ENCODE measurements at regions not wholly inside any gene's neighbourhood (a gene's known extent, or its start where the extent isn't known, plus 50 kb on each side); places are given as distances from the start of the nearest gene placed in this dataset.
"Not testable (repeated sequence)": the region's sequence is repeated elsewhere in the genome, so short reads cannot be mapped to it uniquely, and the experiment has no call there.

GRCh38 chr5:116885825-116886224 lies 311.2 kb upstream of the SEMA6A start:
- Histone ChIP-seq H3K36me3 (ENCODE audit: insufficient read depth, low read length) (no peaks in the 10 kb centered on the region), H3K4me1 (ENCODE audit: insufficient read depth, low read length) (peaks cover 7% of the 10 kb centered on the region), H3K9me3 (ENCODE audit: control insufficient read depth, insufficient read depth, low read length) (no peaks in the 10 kb centered on the region), H3K9ac (ENCODE audit: low read depth, low read length) (no peak overlapping the region)

- peaks cover under 1% of the 10 kb centered on the region; the same call in 1 of the 2 replicates for H3K4me1 ChIP-seq (ENCODE audit: insufficient read depth, low read length)
- H3K36me3 ChIP-seq (ENCODE audit: insufficient read depth, low read length) = peaks cover 3% of the 10 kb centered on the region; the same call in 1 of the 2 replicates
- H3K9ac ChIP-seq (ENCODE audit: low read depth, low read length) = no peak overlapping the region
- no peaks in the 10 kb centered on the region; the same call in 1 of the 2 replicates for H3K9me3 ChIP-seq (ENCODE audit: control insufficient read depth, insufficient read depth, low read length)
These were observed 309.3 kb upstream of the SEMA6A start for GRCh38 chr5:116883875-116884274.

- Histone ChIP-seq H3K9me3 (ENCODE audit: control insufficient read depth, insufficient read depth, low read length) (no peaks in the 10 kb centered on the region; the same call in 1 of the 2 replicates), H3K4me1 (ENCODE audit: insufficient read depth, low read length) (no peaks in the 10 kb centered on the region), H3K9ac (ENCODE audit: low read depth, low read length) (no peak overlapping the region), H3K36me3 (ENCODE audit: insufficient read depth, low read length) (peaks cover 3% of the 10 kb centered on the region; the same call in 1 of the 2 replicates)
These were observed 307.4 kb upstream of the SEMA6A start for GRCh38 chr5:116881921-116882531.

GRCh38 chr5:116880601-116881000 lies 306.0 kb upstream of the SEMA6A start:
- peaks cover 3% of the 10 kb centered on the region; the same call in 1 of the 2 replicates for H3K36me3 ChIP-seq (ENCODE audit: insufficient read depth, low read length)
- H3K9me3 ChIP-seq (ENCODE audit: control insufficient read depth, insufficient read depth, low read length) = no peaks in the 10 kb centered on the region; the same call in 1 of the 2 replicates
- no peak overlapping the region for H3K9ac ChIP-seq (ENCODE audit: low read depth, low read length)
- H3K4me1 ChIP-seq (ENCODE audit: insufficient read depth, low read length) = no peaks in the 10 kb centered on the region

- Histone ChIP-seq H3K9me3 (ENCODE audit: control insufficient read depth, insufficient read depth, low read length) (no peaks in the 10 kb centered on the region; the same call in 1 of the 2 replicates), H3K36me3 (ENCODE audit: insufficient read depth, low read length) (peaks cover 3% of the 10 kb centered on the region; the same call in 1 of the 2 replicates), H3K4me1 (ENCODE audit: insufficient read depth, low read length) (no peaks in the 10 kb centered on the region), H3K9ac (ENCODE audit: low read depth, low read length) (no peak overlapping the region)
These were observed 305.5 kb upstream of the SEMA6A start for GRCh38 chr5:116880150-116880549.

GRCh38 chr5:116876240-116876840 lies 301.7 kb upstream of the SEMA6A start:
- no peak overlapping the region; the same call in 1 of the 2 replicates for H3K9ac ChIP-seq (ENCODE audit: low read depth, low read length)
- H3K4me1 ChIP-seq (ENCODE audit: insufficient read depth, low read length) = no peaks in the 10 kb centered on the region
- H3K36me3 ChIP-seq (ENCODE audit: insufficient read depth, low read length) = peaks cover 3% of the 10 kb centered on the region; the same call in 1 of the 2 replicates
- no peaks in the 10 kb centered on the region; the same call in none of the 2 replicates for H3K9me3 ChIP-seq (ENCODE audit: control insufficient read depth, insufficient read depth, low read length)

- Histone ChIP-seq H3K36me3 (ENCODE audit: insufficient read depth, low read length) (0 out of 2 replicates have a peak, but pooled peaks cover 3% of the 10 kb centered on the region), H3K4me1 (ENCODE audit: insufficient read depth, low read length) (no peaks in the 10 kb centered on the region), H3K9ac (ENCODE audit: low read depth, low read length) (no peak overlapping the region), H3K9me3 (ENCODE audit: control insufficient read depth, insufficient read depth, low read length) (peaks cover 5% of the 10 kb centered on the region; the same call in 1 of the 2 replicates)
These were observed 298.4 kb upstream of the SEMA6A start for GRCh38 chr5:116872986-116873385.

- Histone ChIP-seq H3K9ac (ENCODE audit: low read depth, low read length) (no peak overlapping the region), H3K36me3 (ENCODE audit: insufficient read depth, low read length) (0 out of 2 replicates have a peak, but pooled peaks cover 3% of the 10 kb centered on the region), H3K9me3 (ENCODE audit: control insufficient read depth, insufficient read depth, low read length) (peaks cover 5% of the 10 kb centered on the region; the same call in 1 of the 2 replicates), H3K4me1 (ENCODE audit: insufficient read depth, low read length) (no peaks in the 10 kb centered on the region)
These were observed 297.9 kb upstream of the SEMA6A start for GRCh38 chr5:116872486-116872885.

GRCh38 chr5:116867825-116868224 lies 293.2 kb upstream of the SEMA6A start:
- H3K36me3 ChIP-seq (ENCODE audit: insufficient read depth, low read length); H3K9me3 ChIP-seq (ENCODE audit: control insufficient read depth, insufficient read depth, low read length); H3K9ac ChIP-seq (ENCODE audit: low read depth, low read length): not testable (repeated sequence)
- H3K4me1 ChIP-seq (ENCODE audit: insufficient read depth, low read length) = peaks cover 39% of the 10 kb centered on the region

GRCh38 chr5:116865651-116866050 lies 291.0 kb upstream of the SEMA6A start:
- Histone ChIP-seq H3K9me3 (ENCODE audit: control insufficient read depth, insufficient read depth, low read length) (0 out of 2 replicates have a peak, but pooled peaks cover 5% of the 10 kb centered on the region), H3K9ac (ENCODE audit: low read depth, low read length) (no peak overlapping the region; the same call in 1 of the 2 replicates), H3K36me3 (ENCODE audit: insufficient read depth, low read length) (no peaks in the 10 kb centered on the region), H3K4me1 (ENCODE audit: insufficient read depth, low read length) (peaks cover 42% of the 10 kb centered on the region)

GRCh38 chr5:116864838-116865190 lies 290.2 kb upstream of the SEMA6A start:
- H3K9ac ChIP-seq (ENCODE audit: low read depth, low read length) = peak overlapping the region; percentile 10; the same call in 1 of the 2 replicates

GRCh38 chr5:116864157-116864837 lies 289.7 kb upstream of the SEMA6A start:
- peak overlapping the region; percentile 30; the same call in 1 of the 2 replicates for H3K9ac ChIP-seq (ENCODE audit: low read depth, low read length)
- 0 out of 2 replicates have a peak, but pooled peaks cover 1% of the 10 kb centered on the region for H3K9me3 ChIP-seq (ENCODE audit: control insufficient read depth, insufficient read depth, low read length)
- H3K36me3 ChIP-seq (ENCODE audit: insufficient read depth, low read length) = no peaks in the 10 kb centered on the region
- H3K4me1 ChIP-seq (ENCODE audit: insufficient read depth, low read length) = peaks cover 48% of the 10 kb centered on the region

More at GRCh38 chr5:116864838-116865190, 290.2 kb upstream of the SEMA6A start:
- Histone ChIP-seq H3K9me3 (ENCODE audit: control insufficient read depth, insufficient read depth, low read length) (0 out of 2 replicates have a peak, but pooled peaks cover 5% of the 10 kb centered on the region), H3K36me3 (ENCODE audit: insufficient read depth, low read length) (no peaks in the 10 kb centered on the region), H3K4me1 (ENCODE audit: insufficient read depth, low read length) (peaks cover 47% of the 10 kb centered on the region)

GRCh38 chr5:116862632-116863455 lies 288.2 kb upstream of the SEMA6A start:
- Histone ChIP-seq H3K4me1 (ENCODE audit: insufficient read depth, low read length) (peaks cover 48% of the 10 kb centered on the region), H3K9me3 (ENCODE audit: control insufficient read depth, insufficient read depth, low read length) (no peaks in the 10 kb centered on the region), H3K9ac (ENCODE audit: low read depth, low read length) (peak overlapping the region; percentile 30; the same call in 1 of the 2 replicates), H3K36me3 (ENCODE audit: insufficient read depth, low read length) (no peaks in the 10 kb centered on the region)

- Histone ChIP-seq H3K4me1 (ENCODE audit: insufficient read depth, low read length) (peaks cover 51% of the 10 kb centered on the region), H3K36me3 (ENCODE audit: insufficient read depth, low read length) (no peaks in the 10 kb centered on the region), H3K9me3 (ENCODE audit: control insufficient read depth, insufficient read depth, low read length) (no peaks in the 10 kb centered on the region), H3K9ac (ENCODE audit: low read depth, low read length) (no peak overlapping the region)
These were observed 287.0 kb upstream of the SEMA6A start for GRCh38 chr5:116861666-116862065.
